AG10803 (cell line): ENCODE measurements at regions not wholly inside any gene's neighbourhood (a gene's known extent, or its start where the extent isn't known, plus 50 kb on each side); places are given as distances from the start of the nearest gene placed in this dataset.

Source experiments
- DNase-seq: peaks from one replicate; pipeline ENCODE4 v3.0.0; 2010; ENCODE audit warnings: low read depth
- H3K4me3 ChIP-seq: 2 replicates; pipeline ENCODE4 v1.5.1; 2011; ENCODE audit warnings: mild to moderate bottlenecking, low read length, control low read depth
- CTCF ChIP-seq: conservative IDR thresholded peaks from 2 replicates; pipeline ENCODE4 v1.5.1; 2011; ENCODE audit warnings: mild to moderate bottlenecking, low read length, control low read depth, inconsistent platforms

GRCh38 chr7:54485044-54485443 is 57.1 kb upstream of the VSTM2A start:
- no peak for TF ChIP-seq CTCF
- H3K4me3 ChIP-seq: no peak overlapping the region
- no peak for DNase-seq
